ENCODE measurements at regions not wholly inside any gene's neighbourhood (a gene's known extent, or its start where the extent isn't known, plus 50 kb on each side); places are given as distances from the start of the nearest gene placed in this dataset.

DNA sequence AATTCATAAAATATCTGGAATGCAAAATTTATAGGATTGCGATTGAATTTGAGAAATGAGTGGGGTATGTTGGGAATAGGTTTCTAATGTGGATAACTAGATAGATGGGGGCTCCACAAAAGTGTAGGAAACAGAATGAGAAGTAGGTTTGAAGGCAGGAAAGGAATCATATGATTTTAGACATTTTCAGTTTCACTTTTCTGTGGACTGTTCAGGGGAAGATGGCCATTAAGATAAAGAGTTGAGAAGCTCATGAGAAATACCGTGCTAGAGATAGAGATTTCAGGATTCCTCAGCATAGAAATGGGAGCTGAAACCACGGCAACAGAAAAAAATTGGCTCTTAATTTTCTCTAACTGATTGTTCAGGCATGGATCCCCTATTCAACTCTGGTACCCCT, 163.4 kb upstream of the CD180 start:
- H2AFZ ChIP-seq (ENCODE audit: low read depth, low read length, poor library complexity, severe bottlenecking) = no peak overlapping the region
- no peak overlapping the region for H3K4me3 ChIP-seq (replicated peaks in 1 of 2; ENCODE audit: low read depth in 1 of 2, low read length in 2 of 2)
- ATAC-seq = no peak
- H3K9me2 ChIP-seq (ENCODE audit: insufficient read depth) = no peaks in the 10 kb centered on the region
- H3K36me3 ChIP-seq (ENCODE audit: control insufficient read depth in 1 of 2, insufficient read depth in 2 of 2, low read length in 2 of 2) = no peaks in the 10 kb centered on the region
- CTCF ChIA-PET = no interaction called here
- H3K4me2 ChIP-seq (ENCODE audit: low read length) = no peak overlapping the region
- no peak overlapping the region for H3K9ac ChIP-seq (ENCODE audit: low read length)
- no TSS peak for BruUV-seq (replicated peaks)
- no peaks in the 10 kb centered on the region for H3K79me2 ChIP-seq (ENCODE audit: insufficient read depth, low read length)
- RAD21 ChIA-PET (ENCODE audit: low non-redundant PET in 1 of 2, low total read pairs in 2 of 2, uncharacterized antibody in 2 of 2, unreplicated experiment in 2 of 2) = no interaction called here
- no peak for DNase-seq (ENCODE audit: low read depth, low spot score)
- TF ChIP-seq SP1 (IDR thresholded peaks at IDR 0.05; ENCODE audit: low read depth) (no peak), POLR2A (IDR thresholded peaks at IDR 0.05; ENCODE audit: borderline replicate concordance, extremely low read depth, insufficient read depth, insufficient read length) (no peak), CEBPB (IDR thresholded peaks at IDR 0.05; ENCODE audit: low read depth) (no peak), SIN3A (IDR thresholded peaks at IDR 0.05; ENCODE audit: low read depth) (no peak), YY1 (IDR thresholded peaks at IDR 0.05; ENCODE audit: extremely low read depth, insufficient replicate concordance, low read depth, low read length) (no peak)
- H3K27ac ChIP-seq (ENCODE audit: low read depth, low read length) = no peak overlapping the region
- no peaks in the 10 kb centered on the region for H3K9me3 ChIP-seq (ENCODE audit: control insufficient read depth in 1 of 2, insufficient read depth in 1 of 2, low read depth in 1 of 2, low read length in 2 of 2)
- no peaks in the 10 kb centered on the region for H3K27me3 ChIP-seq (ENCODE audit: insufficient read depth, low read length)
- H4K20me1 ChIP-seq (ENCODE audit: insufficient read depth) = no peaks in the 10 kb centered on the region
- POLR2A ChIA-PET = no interaction called here
- no peaks in the 10 kb centered on the region for H3K4me1 ChIP-seq (ENCODE audit: control insufficient read depth in 1 of 2, insufficient read depth in 2 of 2, low read length in 2 of 2)
- intact Hi-C loops (cut with micrococcal nuclease) = no loop called here

DNA sequence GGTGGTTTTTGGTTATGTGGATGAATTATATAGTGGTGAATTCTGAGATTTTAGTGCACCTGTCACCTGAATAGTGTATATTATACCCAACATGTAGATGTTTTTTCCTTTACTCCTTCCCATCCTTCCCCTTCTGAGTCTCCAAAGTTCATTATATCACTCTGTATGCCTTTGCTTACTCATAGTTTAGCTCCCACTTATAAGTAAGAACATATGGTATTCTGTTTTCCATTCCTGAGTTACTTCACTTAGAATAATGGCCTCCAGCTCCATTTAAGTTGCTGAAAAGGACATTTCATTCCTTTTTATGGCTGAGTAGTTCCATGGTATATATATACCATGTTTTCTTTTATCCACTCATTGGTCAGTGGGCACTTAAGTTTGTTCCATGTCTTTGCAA, 161.6 kb upstream of the CD180 start:
- ChIA-PET RAD21 (ENCODE audit: low non-redundant PET in 1 of 2, low total read pairs in 2 of 2, uncharacterized antibody in 2 of 2, unreplicated experiment in 2 of 2) (no interaction called here), POLR2A (no interaction called here), CTCF (no interaction called here)
- DNase-seq (ENCODE audit: low read depth, low spot score) (no peak), ATAC-seq (no peak)
- no peak overlapping the region for H3K4me3 ChIP-seq (replicated peaks in 1 of 2; ENCODE audit: low read depth in 1 of 2, low read length in 2 of 2)
- no peak overlapping the region for H2AFZ ChIP-seq (ENCODE audit: low read depth, low read length, poor library complexity, severe bottlenecking)
- H3K9me3 ChIP-seq (ENCODE audit: control insufficient read depth in 1 of 2, insufficient read depth in 1 of 2, low read depth in 1 of 2, low read length in 2 of 2) = no peaks in the 10 kb centered on the region
- no peak for TF ChIP-seq ZFX (IDR thresholded peaks at IDR 0.05)
- no peak for TF ChIP-seq SIN3A (IDR thresholded peaks at IDR 0.05; ENCODE audit: low read depth)
- no peak for TF ChIP-seq JUND (IDR thresholded peaks at IDR 0.05)
- TF ChIP-seq ATF3 (IDR thresholded peaks at IDR 0.05) = no peak
- TF ChIP-seq SP1 (IDR thresholded peaks at IDR 0.05; ENCODE audit: low read depth) = no peak
- TF ChIP-seq, protein P1, sequence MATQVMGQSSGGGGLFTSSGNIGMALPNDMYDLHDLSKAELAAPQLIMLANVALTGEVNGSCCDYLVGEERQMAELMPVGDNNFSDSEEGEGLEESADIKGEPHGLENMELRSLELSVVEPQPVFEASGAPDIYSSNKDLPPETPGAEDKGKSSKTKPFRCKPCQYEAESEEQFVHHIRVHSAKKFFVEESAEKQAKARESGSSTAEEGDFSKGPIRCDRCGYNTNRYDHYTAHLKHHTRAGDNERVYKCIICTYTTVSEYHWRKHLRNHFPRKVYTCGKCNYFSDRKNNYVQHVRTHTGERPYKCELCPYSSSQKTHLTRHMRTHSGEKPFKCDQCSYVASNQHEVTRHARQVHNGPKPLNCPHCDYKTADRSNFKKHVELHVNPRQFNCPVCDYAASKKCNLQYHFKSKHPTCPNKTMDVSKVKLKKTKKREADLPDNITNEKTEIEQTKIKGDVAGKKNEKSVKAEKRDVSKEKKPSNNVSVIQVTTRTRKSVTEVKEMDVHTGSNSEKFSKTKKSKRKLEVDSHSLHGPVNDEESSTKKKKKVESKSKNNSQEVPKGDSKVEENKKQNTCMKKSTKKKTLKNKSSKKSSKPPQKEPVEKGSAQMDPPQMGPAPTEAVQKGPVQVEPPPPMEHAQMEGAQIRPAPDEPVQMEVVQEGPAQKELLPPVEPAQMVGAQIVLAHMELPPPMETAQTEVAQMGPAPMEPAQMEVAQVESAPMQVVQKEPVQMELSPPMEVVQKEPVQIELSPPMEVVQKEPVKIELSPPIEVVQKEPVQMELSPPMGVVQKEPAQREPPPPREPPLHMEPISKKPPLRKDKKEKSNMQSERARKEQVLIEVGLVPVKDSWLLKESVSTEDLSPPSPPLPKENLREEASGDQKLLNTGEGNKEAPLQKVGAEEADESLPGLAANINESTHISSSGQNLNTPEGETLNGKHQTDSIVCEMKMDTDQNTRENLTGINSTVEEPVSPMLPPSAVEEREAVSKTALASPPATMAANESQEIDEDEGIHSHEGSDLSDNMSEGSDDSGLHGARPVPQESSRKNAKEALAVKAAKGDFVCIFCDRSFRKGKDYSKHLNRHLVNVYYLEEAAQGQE (IDR thresholded peaks at IDR 0.05; ENCODE audit: low read depth) = no peak
- no peak for TF ChIP-seq RAD21 (IDR thresholded peaks at IDR 0.05; ENCODE audit: low read depth)
- no peak for TF ChIP-seq FOSL1 (IDR thresholded peaks at IDR 0.05; ENCODE audit: low read depth)
- no TSS peak for BruUV-seq (replicated peaks)
- no peak overlapping the region for H3K27ac ChIP-seq (ENCODE audit: low read depth, low read length)
- no peaks in the 10 kb centered on the region for H3K79me2 ChIP-seq (ENCODE audit: insufficient read depth, low read length)
- no peaks in the 10 kb centered on the region for H3K36me3 ChIP-seq (ENCODE audit: control insufficient read depth in 1 of 2, insufficient read depth in 2 of 2, low read length in 2 of 2)
- no peaks in the 10 kb centered on the region for H3K4me1 ChIP-seq (ENCODE audit: control insufficient read depth in 1 of 2, insufficient read depth in 2 of 2, low read length in 2 of 2)
- H3K9me2 ChIP-seq (ENCODE audit: insufficient read depth) = no peaks in the 10 kb centered on the region
- no peak overlapping the region for H3K4me2 ChIP-seq (ENCODE audit: low read length)
- 0 out of 2 replicates have a peak, but pooled peaks cover 5% of the 10 kb centered on the region for H3K27me3 ChIP-seq (ENCODE audit: insufficient read depth, low read length)
- intact Hi-C loops (cut with micrococcal nuclease) = no loop called here
- no peaks in the 10 kb centered on the region for H4K20me1 ChIP-seq (ENCODE audit: insufficient read depth)
- H3K9ac ChIP-seq (ENCODE audit: low read length) = no peak overlapping the region
